GM12891 (cell line): ENCODE measurements at regions not wholly inside any gene's neighbourhood (a gene's known extent, or its start where the extent isn't known, plus 50 kb on each side); places are given as distances from the start of the nearest gene placed in this dataset.

Source experiments
- PAX5 ChIP-seq: IDR thresholded peaks from 2 replicates; pipeline ENCODE4 v1.6.1; 2011; ENCODE audit warnings: low read length, moderate library complexity, mild to moderate bottlenecking; ENCODE audit not compliant: insufficient read depth, severe bottlenecking
- POLR2A ChIP-seq: IDR thresholded peaks from 2 replicates; pipeline ENCODE4 v1.6.1; 2011; ENCODE audit warnings: low read depth, low read length, control low read depth
- POLR2AphosphoS5 ChIP-seq: IDR thresholded peaks from 2 replicates; pipeline ENCODE4 v1.6.1; 2011; ENCODE audit warnings: low read depth, low read length, control low read depth
- SPI1 ChIP-seq: IDR thresholded peaks from 2 replicates; pipeline ENCODE4 v1.6.1; 2011; ENCODE audit warnings: low read depth, low read length, control low read depth
- TAF1 ChIP-seq: IDR thresholded peaks from 2 replicates; pipeline ENCODE4 v1.6.1; 2011; ENCODE audit warnings: low read depth, low read length, control low read depth

DNA sequence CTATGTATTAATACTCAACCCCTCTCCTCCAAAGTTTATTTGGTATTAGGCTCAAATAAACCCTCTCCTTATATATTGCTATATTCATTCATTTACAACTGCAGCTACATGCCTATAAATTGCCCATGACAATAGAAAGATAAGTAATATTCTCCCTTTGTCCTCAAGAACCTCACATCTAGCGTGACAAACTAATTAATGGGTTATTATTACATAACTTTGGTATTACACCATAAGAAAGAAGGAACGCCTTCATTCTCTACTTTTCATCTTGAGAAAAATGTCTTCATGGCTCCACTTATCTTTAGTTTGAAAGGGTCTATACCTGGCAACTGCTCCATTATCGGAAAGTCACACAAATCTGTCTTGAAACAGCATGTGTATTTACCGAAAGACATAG is 157.7 kb upstream of the RASGEF1B start:
- no peak for TF ChIP-seq SPI1
- no peak for TF ChIP-seq POLR2A
- no peak for TF ChIP-seq PAX5
- TF ChIP-seq POLR2AphosphoS5 = no peak
- TF ChIP-seq TAF1 = no peak
